OCI-LY3 (cell line): ENCODE measurements at regions not wholly inside any gene's neighbourhood (a gene's known extent, or its start where the extent isn't known, plus 50 kb on each side); places are given as distances from the start of the nearest gene placed in this dataset.
A peak's percentile ranks its signal among the peaks of the same experiment; 100 is the strongest.

Experiments
- H2AFZ ChIP-seq: fragments of 200-600, 300-600 bp; shearing (Covaris generic); 2 replicates; pipeline ENCODE4 v1.6.0; 2014; ENCODE audit warnings: antibody characterized with exemption, low read depth, low read length
- H3K27ac ChIP-seq: fragments of 200-600, 300-600 bp; sonication (generic); 2 replicates; pipeline ENCODE4 v1.5.1; 2014; ENCODE audit warnings: mild to moderate bottlenecking, low read length, moderate library complexity, mixed read lengths
- H3K27me3 ChIP-seq: fragments of 200-600, 300-600 bp; sonication (generic); 2 replicates; pipeline ENCODE4 v1.6.1; 2014; ENCODE audit warnings: low read depth, low read length, mixed read lengths
- H3K36me3 ChIP-seq: fragments of 200-600, 300-600 bp; sonication (generic); replicated peaks from 2 replicates; pipeline ENCODE3; 2014; ENCODE audit warnings: low read depth, low read length, mixed read lengths
- H3K4me1 ChIP-seq: fragments of 300-600, 200-600 bp; sonication (generic); 2 replicates; pipeline ENCODE4 v1.6.1; 2014; ENCODE audit warnings: low read length, mixed read lengths
- H3K4me2 ChIP-seq: fragments of 200-600, 300-600 bp; sonication (generic); 2 replicates; pipeline ENCODE4 v1.6.1; 2014; ENCODE audit warnings: low read length, mixed read lengths
- H3K4me3 ChIP-seq: fragments of 300-600, 200-600 bp; sonication (generic); 2 replicates; pipeline ENCODE4 v1.5.1; 2014; ENCODE audit warnings: antibody characterized with exemption, mild to moderate bottlenecking, low read length, moderate library complexity
- H3K79me2 ChIP-seq: fragments of 300-600, 200-600 bp; shearing (Covaris generic); 2 replicates; pipeline ENCODE4 v1.6.1; 2014; ENCODE audit warnings: mild to moderate bottlenecking, low read length, mixed read lengths
- H3K9ac ChIP-seq: fragments of 300-600, 200-600 bp; shearing (Covaris generic); 2 replicates; pipeline ENCODE4 v1.6.0; 2014; ENCODE audit warnings: mild to moderate bottlenecking, low read length, moderate library complexity
- H3K9me3 ChIP-seq: fragments of 200-600, 300-600 bp; shearing (Covaris generic); 2 replicates; pipeline ENCODE4 v1.6.1; 2014; ENCODE audit warnings: low read length, mixed read lengths; ENCODE audit not compliant: insufficient read depth
- H4K20me1 ChIP-seq: fragments of 200-600, 300-600 bp; sonication (generic); 2 replicates; pipeline ENCODE4 v1.6.1; 2016; ENCODE audit warnings: low read length, mixed read lengths; ENCODE audit not compliant: insufficient read depth
- EZH2phosphoT487 ChIP-seq: fragments of 200-600 bp; shearing (Covaris generic); IDR thresholded peaks from 2 replicates; pipeline ENCODE4 v1.6.1; 2018; ENCODE audit warnings: antibody characterized with exemption, mixed run types, low read depth
- TF ChIP-seq, protein P1 (sequence below): fragments of 200-600, 300-600 bp; sonication (generic); IDR thresholded peaks from 2 replicates; pipeline ENCODE4 v1.5.1; 2014; ENCODE audit warnings: antibody characterized with exemption, low read length, low read depth

DNA sequence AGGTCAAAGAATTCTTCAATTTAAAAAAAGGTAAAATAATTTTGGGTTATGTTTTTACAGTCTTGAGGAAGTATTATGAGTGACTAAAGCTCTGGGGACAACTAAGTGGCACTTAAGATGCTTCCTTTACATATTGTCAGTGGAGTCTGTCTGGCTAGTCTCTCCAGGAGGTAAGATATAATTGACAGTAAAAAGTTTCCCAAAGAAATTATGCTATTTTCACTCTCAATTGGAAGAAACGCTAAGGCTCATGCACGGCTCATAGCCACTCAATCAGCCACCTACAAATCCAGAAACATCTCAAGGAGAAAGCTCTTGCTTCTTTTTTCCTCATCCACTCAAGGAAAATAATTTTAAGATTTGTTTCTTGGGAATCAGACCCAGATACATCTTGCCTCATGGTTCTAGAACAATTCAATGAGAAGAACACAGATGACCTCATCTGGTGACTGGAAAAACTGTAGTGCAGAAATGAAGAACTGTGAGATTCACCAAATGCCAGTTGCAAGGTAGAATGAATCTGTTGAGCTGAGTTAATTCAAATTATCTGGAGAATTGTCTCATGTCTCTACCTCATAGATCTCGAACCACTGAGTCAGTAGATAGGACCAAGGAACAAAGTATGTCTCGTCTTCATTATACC, 252.9 kb downstream of the TPBG start:
- Histone ChIP-seq H3K79me2 (no peaks in the 10 kb centered on the region), H3K36me3 (no peaks in the 10 kb centered on the region), H3K27me3 (no peaks in the 10 kb centered on the region), H3K4me1 (no peaks in the 10 kb centered on the region), H4K20me1 (no peaks in the 10 kb centered on the region), H3K9me3 (no peaks in the 10 kb centered on the region), H3K27ac (no peak overlapping the region), H3K9ac (no peak overlapping the region), H2AFZ (no peak overlapping the region), H3K4me2 (no peak overlapping the region), H3K4me3 (no peak overlapping the region)
- TF ChIP-seq, protein P1, sequence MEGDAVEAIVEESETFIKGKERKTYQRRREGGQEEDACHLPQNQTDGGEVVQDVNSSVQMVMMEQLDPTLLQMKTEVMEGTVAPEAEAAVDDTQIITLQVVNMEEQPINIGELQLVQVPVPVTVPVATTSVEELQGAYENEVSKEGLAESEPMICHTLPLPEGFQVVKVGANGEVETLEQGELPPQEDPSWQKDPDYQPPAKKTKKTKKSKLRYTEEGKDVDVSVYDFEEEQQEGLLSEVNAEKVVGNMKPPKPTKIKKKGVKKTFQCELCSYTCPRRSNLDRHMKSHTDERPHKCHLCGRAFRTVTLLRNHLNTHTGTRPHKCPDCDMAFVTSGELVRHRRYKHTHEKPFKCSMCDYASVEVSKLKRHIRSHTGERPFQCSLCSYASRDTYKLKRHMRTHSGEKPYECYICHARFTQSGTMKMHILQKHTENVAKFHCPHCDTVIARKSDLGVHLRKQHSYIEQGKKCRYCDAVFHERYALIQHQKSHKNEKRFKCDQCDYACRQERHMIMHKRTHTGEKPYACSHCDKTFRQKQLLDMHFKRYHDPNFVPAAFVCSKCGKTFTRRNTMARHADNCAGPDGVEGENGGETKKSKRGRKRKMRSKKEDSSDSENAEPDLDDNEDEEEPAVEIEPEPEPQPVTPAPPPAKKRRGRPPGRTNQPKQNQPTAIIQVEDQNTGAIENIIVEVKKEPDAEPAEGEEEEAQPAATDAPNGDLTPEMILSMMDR = peak; percentile 32
- TF ChIP-seq EZH2phosphoT487 = no peak

DNA sequence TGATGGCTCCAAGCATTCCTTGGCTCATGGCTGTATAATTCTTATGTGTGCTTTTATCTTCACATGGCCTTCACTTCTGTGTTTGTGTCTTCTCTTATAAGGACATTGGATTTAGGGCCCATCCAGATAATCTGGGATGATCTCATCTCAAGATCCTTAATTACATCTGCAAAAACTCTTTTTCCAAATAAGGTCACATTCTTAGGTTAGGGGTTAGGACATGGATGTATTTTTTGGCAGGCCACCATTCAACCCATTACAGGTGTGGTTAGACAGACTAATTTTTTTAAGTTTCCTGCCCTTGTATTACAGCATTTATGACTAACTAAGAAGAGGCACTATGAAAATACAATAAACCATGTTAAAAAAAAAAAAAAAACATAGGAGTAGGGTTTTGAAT, 254.0 kb downstream of the TPBG start:
- Histone ChIP-seq H3K4me3 (no peak overlapping the region), H3K36me3 (no peaks in the 10 kb centered on the region), H3K79me2 (no peaks in the 10 kb centered on the region), H3K9me3 (no peaks in the 10 kb centered on the region), H3K4me1 (no peaks in the 10 kb centered on the region), H3K27me3 (no peaks in the 10 kb centered on the region), H2AFZ (no peak overlapping the region), H4K20me1 (no peaks in the 10 kb centered on the region), H3K4me2 (no peak overlapping the region), H3K27ac (no peak overlapping the region), H3K9ac (no peak overlapping the region)
- TF ChIP-seq, protein P1 = no peak
- TF ChIP-seq EZH2phosphoT487 = no peak

DNA sequence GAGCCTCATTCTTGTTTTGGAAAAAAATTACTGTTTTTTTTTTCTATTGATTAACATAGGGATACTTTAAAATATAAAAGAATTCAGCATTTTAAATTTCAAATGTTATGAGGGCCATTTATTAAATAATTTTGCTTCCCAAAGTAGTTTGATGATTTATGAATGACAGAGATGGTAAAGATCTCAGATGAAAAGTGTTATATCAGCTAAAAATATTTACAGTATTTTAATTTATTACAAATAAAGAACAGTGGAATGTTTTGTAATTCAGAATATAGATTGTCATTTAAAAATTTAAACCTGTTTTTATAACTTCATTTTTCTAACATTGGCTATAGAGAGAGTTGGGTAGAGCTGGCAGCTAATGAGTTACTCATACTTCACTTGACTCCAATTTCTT, 256.0 kb downstream of the TPBG start:
- Histone ChIP-seq H2AFZ (no peak overlapping the region), H4K20me1 (no peaks in the 10 kb centered on the region), H3K4me2 (no peak overlapping the region), H3K9me3 (no peaks in the 10 kb centered on the region), H3K79me2 (no peaks in the 10 kb centered on the region), H3K27me3 (no peaks in the 10 kb centered on the region), H3K4me3 (no peak overlapping the region), H3K9ac (no peak overlapping the region), H3K4me1 (no peaks in the 10 kb centered on the region), H3K36me3 (no peaks in the 10 kb centered on the region), H3K27ac (no peak overlapping the region)
- no peak for TF ChIP-seq EZH2phosphoT487
- TF ChIP-seq, protein P1 = no peak

- Histone ChIP-seq H3K27me3 (no peaks in the 10 kb centered on the region), H3K27ac (no peak overlapping the region), H3K4me2 (no peak overlapping the region), H4K20me1 (no peaks in the 10 kb centered on the region), H3K36me3 (no peaks in the 10 kb centered on the region), H3K4me3 (no peak overlapping the region), H3K79me2 (no peaks in the 10 kb centered on the region), H3K9me3 (no peaks in the 10 kb centered on the region), H3K4me1 (no peaks in the 10 kb centered on the region), H3K9ac (no peak overlapping the region), H2AFZ (no peak overlapping the region)
- no peak for TF ChIP-seq EZH2phosphoT487
- TF ChIP-seq, protein P1 = no peak
These were observed 258.8 kb downstream of the TPBG start for GRCh38 chr6:82622461-82622860.
